ENCODE measurements at regions not wholly inside any gene's neighbourhood (a gene's known extent, or its start where the extent isn't known, plus 50 kb on each side); places are given as distances from the start of the nearest gene placed in this dataset.

DNA sequence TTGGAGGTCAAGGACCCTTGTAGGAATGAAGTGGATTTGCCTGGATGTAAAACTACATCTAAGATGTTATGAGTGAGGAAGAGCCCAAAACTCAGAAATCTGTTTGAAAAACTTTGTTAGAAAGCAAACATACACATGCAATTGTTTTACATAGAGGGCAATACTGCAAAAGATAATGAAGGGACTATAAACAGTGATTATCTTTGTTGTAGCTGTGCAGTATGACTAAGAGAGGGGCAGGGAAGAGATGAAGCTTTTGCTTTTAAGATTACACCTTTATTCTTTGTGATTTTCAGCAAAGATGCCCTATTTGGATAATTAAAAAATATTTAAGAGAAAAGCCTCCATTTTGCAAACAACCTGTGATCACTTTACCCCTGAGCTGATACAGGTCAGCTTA is 839.9 kb upstream of the RBFOX1 start:
- Mint-ChIP-seq H3K4me3 (no peak overlapping the region), H3K27ac (no peak overlapping the region), H3K4me1 (ENCODE audit: unreplicated experiment) (no peaks in the 10 kb centered on the region), H3K27me3 (peaks cover 5% of the 10 kb centered on the region), H3K9me3 (no peaks in the 10 kb centered on the region), H3K36me3 (no peaks in the 10 kb centered on the region)
- DNase-seq (ENCODE audit: extremely low spot score, unreplicated experiment), result no peak
- TF ChIP-seq, protein P1, sequence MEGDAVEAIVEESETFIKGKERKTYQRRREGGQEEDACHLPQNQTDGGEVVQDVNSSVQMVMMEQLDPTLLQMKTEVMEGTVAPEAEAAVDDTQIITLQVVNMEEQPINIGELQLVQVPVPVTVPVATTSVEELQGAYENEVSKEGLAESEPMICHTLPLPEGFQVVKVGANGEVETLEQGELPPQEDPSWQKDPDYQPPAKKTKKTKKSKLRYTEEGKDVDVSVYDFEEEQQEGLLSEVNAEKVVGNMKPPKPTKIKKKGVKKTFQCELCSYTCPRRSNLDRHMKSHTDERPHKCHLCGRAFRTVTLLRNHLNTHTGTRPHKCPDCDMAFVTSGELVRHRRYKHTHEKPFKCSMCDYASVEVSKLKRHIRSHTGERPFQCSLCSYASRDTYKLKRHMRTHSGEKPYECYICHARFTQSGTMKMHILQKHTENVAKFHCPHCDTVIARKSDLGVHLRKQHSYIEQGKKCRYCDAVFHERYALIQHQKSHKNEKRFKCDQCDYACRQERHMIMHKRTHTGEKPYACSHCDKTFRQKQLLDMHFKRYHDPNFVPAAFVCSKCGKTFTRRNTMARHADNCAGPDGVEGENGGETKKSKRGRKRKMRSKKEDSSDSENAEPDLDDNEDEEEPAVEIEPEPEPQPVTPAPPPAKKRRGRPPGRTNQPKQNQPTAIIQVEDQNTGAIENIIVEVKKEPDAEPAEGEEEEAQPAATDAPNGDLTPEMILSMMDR (conservative IDR thresholded peaks at IDR 0.05), result no peak

DNA sequence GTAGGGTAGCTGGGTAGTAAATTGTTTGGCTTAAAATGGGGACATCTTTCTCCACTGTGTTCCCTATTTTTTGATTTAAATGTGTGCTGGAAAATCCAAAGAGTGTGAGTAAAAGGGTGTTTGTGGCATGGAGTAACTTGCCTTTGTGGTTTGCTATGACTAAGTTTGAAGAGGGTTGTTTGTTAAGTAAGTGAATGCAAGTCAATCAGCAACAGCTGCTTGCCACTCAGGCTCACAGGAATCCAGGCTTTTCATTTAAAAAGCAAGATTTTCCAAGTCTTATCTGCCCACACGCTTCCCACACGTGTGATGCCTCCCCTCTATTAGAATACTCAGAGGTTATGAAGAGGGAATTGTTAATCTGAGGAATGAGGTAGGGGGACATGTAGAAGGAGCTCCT is 847.7 kb upstream of the RBFOX1 start:
- TF ChIP-seq, protein P1 (conservative IDR thresholded peaks at IDR 0.05), result no peak
- Mint-ChIP-seq H3K36me3 (no peaks in the 10 kb centered on the region), H3K9me3 (no peaks in the 10 kb centered on the region), H3K27ac (no peak overlapping the region), H3K4me3 (no peak overlapping the region), H3K4me1 (ENCODE audit: unreplicated experiment) (peaks cover 4% of the 10 kb centered on the region), H3K27me3 (peaks cover 54% of the 10 kb centered on the region)
- no peak for DNase-seq (ENCODE audit: extremely low spot score, unreplicated experiment)

DNA sequence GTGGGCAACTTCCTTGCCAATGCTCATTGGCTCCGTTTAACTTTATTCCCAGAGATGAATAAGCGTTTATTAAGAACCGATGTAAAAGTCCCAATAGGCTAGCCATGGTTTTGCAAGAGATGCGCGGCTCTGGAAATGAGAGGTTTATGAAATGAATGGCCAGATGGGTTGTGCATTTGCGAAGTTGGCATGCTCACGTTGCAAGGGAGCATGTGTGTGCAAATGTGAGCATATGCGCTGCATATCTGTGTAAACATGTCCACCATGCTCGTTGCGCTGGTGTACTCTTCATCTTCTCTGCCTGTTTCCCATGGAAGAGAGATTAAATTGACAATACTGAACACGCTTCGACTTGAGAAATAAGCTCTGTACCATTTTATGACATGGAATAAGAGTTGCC is 848.6 kb upstream of the RBFOX1 start:
- no peak for DNase-seq (ENCODE audit: extremely low spot score, unreplicated experiment)
- Mint-ChIP-seq H3K27ac (no peak overlapping the region), H3K36me3 (no peaks in the 10 kb centered on the region), H3K9me3 (no peaks in the 10 kb centered on the region), H3K4me1 (ENCODE audit: unreplicated experiment) (peaks cover 4% of the 10 kb centered on the region), H3K4me3 (no peak overlapping the region), H3K27me3 (peaks cover 54% of the 10 kb centered on the region)
- TF ChIP-seq, protein P1 (conservative IDR thresholded peaks at IDR 0.05), result no peak

DNA sequence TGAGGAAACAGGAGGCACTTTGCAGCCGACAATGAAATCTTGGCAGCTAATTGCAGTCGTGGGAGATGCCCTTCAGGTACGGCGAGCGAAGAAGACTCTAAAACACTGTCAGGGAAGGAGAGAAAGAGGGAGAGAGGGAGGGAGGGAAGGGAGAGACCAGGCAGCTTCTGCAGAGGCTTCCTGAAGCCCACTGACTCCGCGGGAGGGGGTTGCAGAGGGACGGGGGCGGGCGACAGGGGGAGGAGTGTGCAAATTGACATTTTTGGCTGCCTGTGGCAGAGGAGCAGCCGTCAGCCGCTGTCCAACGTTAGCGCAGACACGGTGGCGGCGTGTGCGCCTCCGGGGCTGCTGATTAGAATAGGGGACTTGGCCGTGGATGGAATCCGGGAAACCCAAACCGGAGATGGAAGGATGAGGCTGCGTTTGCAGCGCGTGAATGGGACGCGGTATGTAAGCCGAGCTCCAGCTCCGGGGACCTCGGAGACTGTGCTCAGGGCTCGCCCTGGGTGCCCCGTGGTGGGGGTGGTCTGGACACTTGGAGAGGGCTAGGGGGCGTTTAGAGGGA is 849.1 kb upstream of the RBFOX1 start:
- no peak for DNase-seq (ENCODE audit: extremely low spot score, unreplicated experiment)
- Mint-ChIP-seq H3K27ac (no peak overlapping the region), H3K4me1 (ENCODE audit: unreplicated experiment) (peaks cover 4% of the 10 kb centered on the region), H3K27me3 (peaks cover 54% of the 10 kb centered on the region), H3K36me3 (no peaks in the 10 kb centered on the region), H3K9me3 (no peaks in the 10 kb centered on the region), H3K4me3 (no peak overlapping the region)
- TF ChIP-seq, protein P1 (conservative IDR thresholded peaks at IDR 0.05), result no peak

DNA sequence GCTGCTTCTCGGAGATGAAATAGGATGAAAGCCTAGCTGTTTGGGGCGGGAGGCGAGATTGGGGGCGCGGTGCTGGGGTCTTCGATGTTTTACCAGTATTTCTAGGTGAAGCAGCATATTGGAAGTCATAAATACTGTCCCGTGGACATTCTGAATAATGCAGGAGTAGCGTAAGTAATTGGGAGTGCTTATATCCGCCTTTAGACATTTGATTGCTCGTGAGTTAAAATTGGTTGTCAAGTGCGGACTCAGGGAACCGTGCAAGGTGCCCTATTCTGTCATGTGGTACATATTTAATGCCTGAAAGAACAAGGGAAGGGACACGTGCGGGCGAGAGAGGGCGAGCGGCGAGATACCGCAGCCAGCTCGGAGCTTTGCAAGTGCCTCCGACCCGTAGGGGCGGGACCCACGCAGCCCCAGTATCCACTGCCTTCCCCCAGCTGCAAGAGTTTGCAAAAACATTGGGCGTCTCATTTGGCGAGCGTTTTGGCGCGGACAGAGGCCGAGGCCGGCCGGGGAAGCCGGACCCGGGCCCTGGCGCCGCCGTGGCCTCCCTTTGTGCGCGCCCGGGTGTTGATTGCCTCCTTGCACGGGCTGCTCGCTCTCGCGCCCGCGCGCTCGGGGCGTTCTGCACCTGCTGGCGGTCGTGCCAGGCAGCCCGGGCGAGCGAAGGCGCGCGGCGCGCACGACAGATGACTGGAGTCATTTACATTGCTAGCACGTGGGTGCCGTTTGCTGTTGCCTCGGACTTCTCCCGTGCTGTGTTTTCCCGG is 849.8 kb upstream of the RBFOX1 start:
- peaks cover 50% of the 10 kb centered on the region for H3K27me3 Mint-ChIP-seq
- H3K27ac Mint-ChIP-seq, result no peak overlapping the region
- no peak for DNase-seq (ENCODE audit: extremely low spot score, unreplicated experiment)
- no peaks in the 10 kb centered on the region for H3K36me3 Mint-ChIP-seq
- H3K4me3 Mint-ChIP-seq, result no peak overlapping the region
- peaks cover 4% of the 10 kb centered on the region for H3K4me1 Mint-ChIP-seq (ENCODE audit: unreplicated experiment)
- TF ChIP-seq, protein P1 (conservative IDR thresholded peaks at IDR 0.05), result no peak
- no peaks in the 10 kb centered on the region for H3K9me3 Mint-ChIP-seq
